ENCODE measurements at regions not wholly inside any gene's neighbourhood (a gene's known extent, or its start where the extent isn't known, plus 50 kb on each side); places are given as distances from the start of the nearest gene placed in this dataset.

DNA sequence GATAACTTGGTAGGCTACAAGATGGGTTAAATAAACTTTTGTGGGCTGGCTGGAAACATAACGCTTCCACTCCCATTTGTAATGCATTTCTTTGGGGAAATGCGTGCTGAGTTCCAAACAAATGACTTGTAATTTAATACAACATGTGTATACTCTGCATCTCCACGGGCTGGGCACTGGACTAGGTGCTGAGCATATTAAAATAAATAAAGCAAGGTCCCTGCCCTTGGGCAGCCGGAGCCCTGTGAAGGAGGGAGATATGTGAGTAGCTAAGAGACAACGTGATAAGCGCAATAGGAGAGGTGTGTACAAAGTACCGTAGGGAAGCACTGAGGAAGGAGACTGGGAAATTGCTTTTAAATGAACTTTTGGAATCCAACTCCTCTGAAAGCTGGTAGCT lies 147.2 kb upstream of the RBPJ start:
- TF ChIP-seq POLR2A (IDR thresholded peaks at IDR 0.05): no peak
- TF ChIP-seq, protein P1, sequence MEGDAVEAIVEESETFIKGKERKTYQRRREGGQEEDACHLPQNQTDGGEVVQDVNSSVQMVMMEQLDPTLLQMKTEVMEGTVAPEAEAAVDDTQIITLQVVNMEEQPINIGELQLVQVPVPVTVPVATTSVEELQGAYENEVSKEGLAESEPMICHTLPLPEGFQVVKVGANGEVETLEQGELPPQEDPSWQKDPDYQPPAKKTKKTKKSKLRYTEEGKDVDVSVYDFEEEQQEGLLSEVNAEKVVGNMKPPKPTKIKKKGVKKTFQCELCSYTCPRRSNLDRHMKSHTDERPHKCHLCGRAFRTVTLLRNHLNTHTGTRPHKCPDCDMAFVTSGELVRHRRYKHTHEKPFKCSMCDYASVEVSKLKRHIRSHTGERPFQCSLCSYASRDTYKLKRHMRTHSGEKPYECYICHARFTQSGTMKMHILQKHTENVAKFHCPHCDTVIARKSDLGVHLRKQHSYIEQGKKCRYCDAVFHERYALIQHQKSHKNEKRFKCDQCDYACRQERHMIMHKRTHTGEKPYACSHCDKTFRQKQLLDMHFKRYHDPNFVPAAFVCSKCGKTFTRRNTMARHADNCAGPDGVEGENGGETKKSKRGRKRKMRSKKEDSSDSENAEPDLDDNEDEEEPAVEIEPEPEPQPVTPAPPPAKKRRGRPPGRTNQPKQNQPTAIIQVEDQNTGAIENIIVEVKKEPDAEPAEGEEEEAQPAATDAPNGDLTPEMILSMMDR (IDR thresholded peaks at IDR 0.05): no peak
- TF ChIP-seq POLR2AphosphoS5 (IDR thresholded peaks at IDR 0.05; ENCODE audit: insufficient read depth in 1 of 2, low read depth in 1 of 2): no peak

All from vagina (tissue), 2 donors.